Fibroblast of lung (primary cell): ENCODE measurements at regions not wholly inside any gene's neighbourhood (a gene's known extent, or its start where the extent isn't known, plus 50 kb on each side); places are given as distances from the start of the nearest gene placed in this dataset.

Experiments used
- DNase-seq, 2 donors: peaks; one replicate each; pipeline versions ENCODE4 v3.0.0 to v3.0.0-alpha.2; 2010; ENCODE audit warnings: low read depth in 2 of 2
- H2AFZ ChIP-seq: 2 replicates; pipeline ENCODE4 v1.5.1; 2012; ENCODE audit warnings: low read length, control low read depth, inconsistent platforms
- H3K27ac ChIP-seq: 2 replicates; pipeline ENCODE4 v1.5.1; 2011; ENCODE audit warnings: low read length, control low read depth; ENCODE audit not compliant: insufficient read depth
- H3K27me3 ChIP-seq: 2 replicates; pipeline ENCODE4 v1.5.1; 2011; ENCODE audit warnings: mild to moderate bottlenecking, low read length; ENCODE audit not compliant: control insufficient read depth, insufficient read depth
- H3K36me3 ChIP-seq: 2 replicates; pipeline ENCODE4 v1.5.1; 2011; ENCODE audit warnings: low read length; ENCODE audit not compliant: control insufficient read depth, insufficient read depth
- H3K4me1 ChIP-seq: 2 replicates; pipeline ENCODE4 v1.5.1; 2011; ENCODE audit warnings: low read length; ENCODE audit not compliant: control insufficient read depth, insufficient read depth; ENCODE audit errors: extremely low read depth
- H3K4me2 ChIP-seq: 2 replicates; pipeline ENCODE4 v1.5.1; 2011; ENCODE audit warnings: low read length, control low read depth; ENCODE audit not compliant: insufficient read depth; ENCODE audit errors: extremely low read depth
- H3K4me3 ChIP-seq, 4 experiments: fragments of 200-600 bp in 1 of 4; sonication (generic) in 1 of 4; replicated peaks in 1 of 4; 2 replicates each; pipeline ENCODE4 v1.5.1; 2011 to 2016; ENCODE audit warnings: low read length in 4 of 4, low read depth in 3 of 4, mild to moderate bottlenecking in 3 of 4, control low read depth in 2 of 4, inconsistent platforms in 1 of 4, mixed read lengths in 1 of 4; ENCODE audit not compliant: insufficient read depth in 1 of 4; ENCODE audit errors: control extremely low read depth in 1 of 4
- H3K79me2 ChIP-seq: 2 replicates; pipeline ENCODE4 v1.5.1; 2012; ENCODE audit warnings: mild to moderate bottlenecking, low read length, inconsistent platforms; ENCODE audit not compliant: control insufficient read depth, insufficient read depth
- H3K9ac ChIP-seq: 2 replicates; pipeline ENCODE4 v1.5.1; 2011; ENCODE audit warnings: mild to moderate bottlenecking, low read length, control low read depth; ENCODE audit not compliant: insufficient read depth
- H3K9me3 ChIP-seq: 2 replicates; pipeline ENCODE4 v1.5.1; 2012; ENCODE audit warnings: low read depth, low read length; ENCODE audit not compliant: control insufficient read depth, insufficient read depth
- H4K20me1 ChIP-seq: 2 replicates; pipeline ENCODE4 v1.5.1; 2011; ENCODE audit warnings: low read length; ENCODE audit not compliant: control insufficient read depth, insufficient read depth; ENCODE audit errors: extremely low read depth
- EZH2 ChIP-seq: IDR thresholded peaks from 2 replicates; pipeline ENCODE4 v1.5.1; 2012; ENCODE audit warnings: low read length, control low read depth, mild to moderate bottlenecking; ENCODE audit errors: missing control alignments
- TF ChIP-seq, protein P1 (sequence below), 2 donors: IDR thresholded peaks in 1 of 2; conservative IDR thresholded peaks in 1 of 2; 1 replicate in 1 of 2; 2 replicates in 1 of 2; pipeline ENCODE4 v1.5.1; 2011 to 2012; ENCODE audit warnings: low read length in 2 of 2, control low read depth in 1 of 2, inconsistent platforms in 1 of 2, low read depth in 1 of 2, mild to moderate bottlenecking in 1 of 2

DNA sequence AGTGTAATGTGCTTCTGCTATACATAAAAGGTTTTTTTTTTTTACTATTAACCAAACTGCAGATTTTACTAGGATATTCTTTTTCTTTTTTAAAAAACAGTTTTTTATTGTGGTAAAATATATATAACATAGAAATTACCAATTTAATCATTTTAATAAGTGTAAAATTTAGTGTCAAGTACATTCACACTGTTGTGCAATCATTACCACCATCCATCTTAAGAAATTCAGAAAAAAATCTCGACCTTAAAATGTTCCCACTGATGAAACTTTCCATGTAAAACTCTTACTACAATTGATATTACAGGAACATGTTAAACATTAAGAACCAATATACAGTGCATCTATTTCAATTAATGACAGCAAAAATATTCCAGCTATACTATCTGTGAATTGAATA is 244.8 kb upstream of the FAT3 start:
- no peak overlapping the region for H3K4me2 ChIP-seq
- no peaks in the 10 kb centered on the region for H4K20me1 ChIP-seq
- no peaks in the 10 kb centered on the region for H3K9me3 ChIP-seq
- no peak overlapping the region for H2AFZ ChIP-seq
- H3K4me1 ChIP-seq, result peaks cover 4% of the 10 kb centered on the region
- no peak for DNase-seq
- TF ChIP-seq, protein P1, sequence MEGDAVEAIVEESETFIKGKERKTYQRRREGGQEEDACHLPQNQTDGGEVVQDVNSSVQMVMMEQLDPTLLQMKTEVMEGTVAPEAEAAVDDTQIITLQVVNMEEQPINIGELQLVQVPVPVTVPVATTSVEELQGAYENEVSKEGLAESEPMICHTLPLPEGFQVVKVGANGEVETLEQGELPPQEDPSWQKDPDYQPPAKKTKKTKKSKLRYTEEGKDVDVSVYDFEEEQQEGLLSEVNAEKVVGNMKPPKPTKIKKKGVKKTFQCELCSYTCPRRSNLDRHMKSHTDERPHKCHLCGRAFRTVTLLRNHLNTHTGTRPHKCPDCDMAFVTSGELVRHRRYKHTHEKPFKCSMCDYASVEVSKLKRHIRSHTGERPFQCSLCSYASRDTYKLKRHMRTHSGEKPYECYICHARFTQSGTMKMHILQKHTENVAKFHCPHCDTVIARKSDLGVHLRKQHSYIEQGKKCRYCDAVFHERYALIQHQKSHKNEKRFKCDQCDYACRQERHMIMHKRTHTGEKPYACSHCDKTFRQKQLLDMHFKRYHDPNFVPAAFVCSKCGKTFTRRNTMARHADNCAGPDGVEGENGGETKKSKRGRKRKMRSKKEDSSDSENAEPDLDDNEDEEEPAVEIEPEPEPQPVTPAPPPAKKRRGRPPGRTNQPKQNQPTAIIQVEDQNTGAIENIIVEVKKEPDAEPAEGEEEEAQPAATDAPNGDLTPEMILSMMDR (conservative IDR thresholded peaks at IDR 0.05 in 1 of 2, IDR thresholded peaks at IDR 0.05 in 1 of 2; ENCODE audit: low read depth in 1 of 2, low read length in 2 of 2), result no peak
- TF ChIP-seq EZH2, result no peak
- no peak overlapping the region for H3K4me3 ChIP-seq
- no peaks in the 10 kb centered on the region for H3K27me3 ChIP-seq
- no peaks in the 10 kb centered on the region for H3K36me3 ChIP-seq
- H3K79me2 ChIP-seq, result no peaks in the 10 kb centered on the region
- H3K9ac ChIP-seq, result no peak overlapping the region
- no peak overlapping the region for H3K27ac ChIP-seq

DNA sequence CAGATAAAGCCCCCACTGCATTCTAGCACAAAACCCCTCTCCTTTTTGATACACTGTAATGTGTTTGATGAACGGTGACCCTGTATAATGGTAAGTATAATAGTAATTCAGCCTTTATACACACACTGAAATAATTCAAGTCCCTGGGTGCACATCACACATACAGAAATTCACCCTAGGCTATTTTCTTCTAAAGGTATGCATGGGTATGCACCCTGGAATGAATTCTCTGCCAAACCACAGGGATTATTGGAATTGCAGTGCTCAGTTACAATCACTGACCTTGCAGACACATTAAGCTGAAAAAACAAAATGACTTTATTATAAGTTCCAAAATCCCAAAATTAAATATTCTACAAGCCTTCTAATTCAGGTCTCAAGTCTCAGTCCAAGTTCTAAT is 245.9 kb upstream of the FAT3 start:
- H4K20me1 ChIP-seq, result no peaks in the 10 kb centered on the region
- H3K27ac ChIP-seq, result no peak overlapping the region
- no peaks in the 10 kb centered on the region for H3K9me3 ChIP-seq
- DNase-seq, result peak in 1 of 2 donors; percentile 74
- no peak overlapping the region for H3K4me2 ChIP-seq
- H3K4me1 ChIP-seq, result peaks cover 4% of the 10 kb centered on the region
- no peak overlapping the region for H3K9ac ChIP-seq
- no peaks in the 10 kb centered on the region for H3K36me3 ChIP-seq
- H3K4me3 ChIP-seq, result no peak overlapping the region
- no peaks in the 10 kb centered on the region for H3K27me3 ChIP-seq
- TF ChIP-seq EZH2, result no peak
- TF ChIP-seq, protein P1 (conservative IDR thresholded peaks at IDR 0.05 in 1 of 2, IDR thresholded peaks at IDR 0.05 in 1 of 2; ENCODE audit: low read depth in 1 of 2, low read length in 2 of 2), result no peak
- no peaks in the 10 kb centered on the region for H3K79me2 ChIP-seq
- H2AFZ ChIP-seq, result no peak overlapping the region

DNA sequence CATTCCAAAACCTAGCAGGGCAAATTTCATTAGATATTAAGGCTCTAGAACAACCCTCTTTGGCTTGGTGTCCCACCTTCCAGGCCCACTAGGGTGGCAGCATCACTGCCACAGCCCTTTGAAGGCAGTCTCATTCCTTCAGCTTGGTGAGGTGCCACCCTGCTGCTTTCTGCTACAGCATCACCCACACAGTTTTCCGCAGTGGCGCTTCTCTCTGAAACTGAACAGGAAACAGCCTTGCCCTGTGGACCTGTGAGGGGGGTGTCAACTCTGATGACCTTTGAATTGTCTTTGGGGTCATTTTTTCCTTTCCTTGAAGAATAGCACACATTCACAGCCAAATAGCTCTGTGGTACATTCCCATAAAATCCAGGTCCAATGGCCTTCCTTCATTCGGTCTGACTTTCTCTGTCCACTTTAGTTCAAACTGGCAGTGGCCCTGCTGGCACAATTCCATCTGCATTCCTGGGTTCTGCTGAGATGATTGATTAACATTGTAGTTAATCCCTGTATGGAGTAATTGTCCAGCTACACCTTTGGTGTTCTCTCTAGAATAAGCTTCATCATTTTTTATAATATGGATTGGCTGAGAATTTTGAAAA is 251.9 kb upstream of the FAT3 start:
- H4K20me1 ChIP-seq, result no peaks in the 10 kb centered on the region
- H3K79me2 ChIP-seq, result no peaks in the 10 kb centered on the region
- no peak overlapping the region for H3K27ac ChIP-seq
- H3K36me3 ChIP-seq, result no peaks in the 10 kb centered on the region
- H3K4me2 ChIP-seq, result no peak overlapping the region
- no peak overlapping the region for H2AFZ ChIP-seq
- peak in 1 of 2 donors; percentile 26 for DNase-seq
- no peaks in the 10 kb centered on the region for H3K4me1 ChIP-seq
- H3K4me3 ChIP-seq, result no peak overlapping the region
- no peak overlapping the region for H3K9ac ChIP-seq
- no peaks in the 10 kb centered on the region for H3K9me3 ChIP-seq
- no peak for TF ChIP-seq EZH2
- TF ChIP-seq, protein P1 (conservative IDR thresholded peaks at IDR 0.05 in 1 of 2, IDR thresholded peaks at IDR 0.05 in 1 of 2; ENCODE audit: low read depth in 1 of 2, low read length in 2 of 2), result no peak
- no peaks in the 10 kb centered on the region for H3K27me3 ChIP-seq
